GM12878 (cell line): ENCODE measurements at regions not wholly inside any gene's neighbourhood (a gene's known extent, or its start where the extent isn't known, plus 50 kb on each side); places are given as distances from the start of the nearest gene placed in this dataset.

Source experiments
- ATAC-seq: fragments of 200-7000 bp; cut with Tn5 transposase; 3 replicates; pipeline ENCODE4 v1.9.1; 2020; ENCODE audit warnings: mild to moderate bottlenecking, moderate library complexity
- BruUV-seq: library from RNA; stranded (reverse); fragments of 400-500 nt; replicated peaks from 2 replicates; lab custom pipeline; 2021; lab: Mats Ljungman, UMichigan
- CTCF ChIA-PET: fragments of 300-600 bp; sonication (Branson Sonifier 250); formaldehyde crosslinking; extraction: SDS; loops from one replicate; lab custom pipeline; 2021; ENCODE audit warnings: inconsistent platforms; lab: Yijun Ruan, JAX
- POLR2A ChIA-PET: fragments of 350-600 bp; formaldehyde crosslinking; extraction: SDS; loops from one replicate; lab custom pipeline; 2021; ENCODE audit warnings: inconsistent platforms; lab: Charles Lee
- RAD21 ChIA-PET: fragments of 300-600 bp; sonication (Branson Sonifier 250); formaldehyde crosslinking; loops from one replicate; lab custom pipeline; 2023; ENCODE audit warnings: antibody characterized with exemption; ENCODE audit not compliant: unreplicated experiment; lab: Charles Lee
- SMC1A ChIA-PET: fragments of 300-600 bp; sonication (Branson Sonifier 250); formaldehyde crosslinking; loops from one replicate; lab custom pipeline; 2023; ENCODE audit not compliant: unreplicated experiment, uncharacterized antibody; lab: Charles Lee
- DNase-seq: peaks from one replicate; pipeline ENCODE4 v3.0.0-alpha.2; 2011; ENCODE audit warnings: low read depth, low spot score
- FAIRE-seq: peaks from 3 replicates; lab custom pipeline; 2011; peaks lifted over from hg19 to GRCh38; lab: Jason Lieb, UNC
- H2AFZ ChIP-seq: 2 replicates; pipeline ENCODE4 v1.6.0; 2011; ENCODE audit warnings: low read depth, low read length, control low read depth; ENCODE audit not compliant: control insufficient read depth
- H3K27ac ChIP-seq: 2 replicates; pipeline ENCODE4 v1.5.1; 2011; ENCODE audit warnings: control low read depth; ENCODE audit not compliant: control insufficient read depth, insufficient read depth
- H3K27me3 ChIP-seq, 2 experiments: replicated peaks in 1 of 2; 2 replicates each; pipeline versions ENCODE4 v1.6.0 to v1.6.1; 2011; ENCODE audit warnings: low read length in 1 of 2; ENCODE audit not compliant: control insufficient read depth in 2 of 2, insufficient read depth in 2 of 2
- H3K36me3 ChIP-seq, 2 experiments: 2 replicates each; pipeline ENCODE4 v1.5.1; 2011; ENCODE audit warnings: low read length in 1 of 2; ENCODE audit not compliant: control insufficient read depth in 2 of 2, insufficient read depth in 2 of 2
- H3K4me1 ChIP-seq: 2 replicates; pipeline ENCODE4 v1.6.1; 2011; ENCODE audit warnings: mild to moderate bottlenecking, low read length, moderate library complexity, mixed read lengths; ENCODE audit not compliant: control insufficient read depth, insufficient read depth
- H3K4me2 ChIP-seq: 2 replicates; pipeline ENCODE4 v1.6.0; 2011; ENCODE audit warnings: control low read depth; ENCODE audit not compliant: control insufficient read depth, insufficient read depth
- H3K4me3 ChIP-seq: fragments of 200-600 bp; sonication (generic); 2 replicates; pipeline ENCODE4 v1.5.1; 2016
- H3K79me2 ChIP-seq: 2 replicates; pipeline ENCODE4 v1.6.0; 2011; ENCODE audit warnings: low read length; ENCODE audit not compliant: control insufficient read depth, insufficient read depth
- H3K9ac ChIP-seq: 2 replicates; pipeline ENCODE4 v1.8.0; 2011; ENCODE audit warnings: low read length, control low read depth, mixed read lengths; ENCODE audit not compliant: control insufficient read depth, insufficient read depth
- H3K9me3 ChIP-seq: replicated peaks from 3 replicates; pipeline ENCODE4 v1.5.1; 2011; ENCODE audit warnings: mild to moderate bottlenecking, low read length; ENCODE audit not compliant: control insufficient read depth, insufficient read depth
- H4K20me1 ChIP-seq: 2 replicates; pipeline ENCODE4 v1.6.0; 2011; ENCODE audit not compliant: control insufficient read depth, insufficient read depth
- BCLAF1 ChIP-seq: fragments of 450-650 bp; IDR thresholded peaks from 2 replicates; pipeline ENCODE4 v1.6.1; 2017; ENCODE audit warnings: antibody characterized with exemption, mild to moderate bottlenecking, moderate library complexity
- CBX5 ChIP-seq: sonication (generic); IDR thresholded peaks from 2 replicates; pipeline ENCODE4 v1.6.1; 2016; ENCODE audit warnings: low read depth, moderate library complexity, mild to moderate bottlenecking, inconsistent platforms
- IKZF1 ChIP-seq: fragments of 450-650 bp; conservative IDR thresholded peaks from 2 replicates; pipeline ENCODE4 v1.6.1; 2017; ENCODE audit warnings: antibody characterized with exemption, mild to moderate bottlenecking
- KAT2A ChIP-seq: conservative IDR thresholded peaks from 2 replicates; pipeline ENCODE4 v1.6.1; 2011; ENCODE audit warnings: low read depth, low read length; ENCODE audit not compliant: control insufficient read depth
- LARP7 ChIP-seq: fragments of 450-650 bp; IDR thresholded peaks from 2 replicates; pipeline ENCODE4 v1.6.1; 2017; ENCODE audit warnings: mild to moderate bottlenecking
- MLLT1 ChIP-seq: fragments of 450-650 bp; IDR thresholded peaks from 2 replicates; pipeline ENCODE4 v1.6.1; 2016; ENCODE audit warnings: mild to moderate bottlenecking
- NFXL1 ChIP-seq: fragments of 450-650 bp; IDR thresholded peaks from 2 replicates; pipeline ENCODE4 v1.6.1; 2017; ENCODE audit warnings: antibody characterized with exemption, mild to moderate bottlenecking, borderline replicate concordance
- NFYA ChIP-seq: IDR thresholded peaks from 2 replicates; pipeline ENCODE4 v1.6.1; 2011; ENCODE audit warnings: low read depth, mild to moderate bottlenecking, low read length, improper control_type of control experiment, borderline replicate concordance
- POLR2AphosphoS5 ChIP-seq: IDR thresholded peaks from 2 replicates; pipeline ENCODE4 v1.6.1; 2011; ENCODE audit warnings: mild to moderate bottlenecking, low read length, inconsistent platforms
- RAD21 ChIP-seq: IDR thresholded peaks from 2 replicates; pipeline ENCODE4 v1.6.1; 2011; ENCODE audit warnings: mild to moderate bottlenecking, low read depth, low read length, moderate library complexity; ENCODE audit not compliant: insufficient read depth
- RBBP5 ChIP-seq: fragments of 200-600 bp; sonication (generic); conservative IDR thresholded peaks from 2 replicates; pipeline ENCODE4 v1.6.1; 2016
- RCOR1 ChIP-seq: conservative IDR thresholded peaks from 2 replicates; pipeline ENCODE4 v1.6.1; 2012; ENCODE audit warnings: low read depth, low read length, improper control_type of control experiment
- RFX5 ChIP-seq: IDR thresholded peaks from 2 replicates; pipeline ENCODE4 v1.6.1; 2011; ENCODE audit warnings: low read depth, low read length, improper control_type of control experiment
- SMAD1 ChIP-seq: fragments of 450-650 bp; IDR thresholded peaks from 2 replicates; pipeline ENCODE4 v1.6.1; 2018; ENCODE audit warnings: mild to moderate bottlenecking, low read depth; ENCODE audit not compliant: partially characterized antibody
- SP1 ChIP-seq: IDR thresholded peaks from one replicate; pipeline ENCODE4 v1.6.1; 2011; ENCODE audit warnings: low read depth, low read length
- STAT1 ChIP-seq: fragments of 450-650 bp; conservative IDR thresholded peaks from 2 replicates; pipeline ENCODE4 v1.6.1; 2014; ENCODE audit warnings: antibody characterized with exemption, mild to moderate bottlenecking
- TCF3 ChIP-seq: IDR thresholded peaks from 2 replicates; pipeline ENCODE4 v1.6.1; 2012; ENCODE audit warnings: low read depth, mild to moderate bottlenecking, low read length, borderline replicate concordance; ENCODE audit not compliant: insufficient read depth
- ZBED1 ChIP-seq: IDR thresholded peaks from 2 replicates; pipeline ENCODE4 v1.6.1; 2016; ENCODE audit warnings: borderline replicate concordance
- WGBS: methylation state at CpG from one replicate; pipeline ENCODE4 v1.1.6; 2016; ENCODE audit warnings: low lambda C conversion rate; ENCODE audit not compliant: insufficient replicate concordance, insufficient coverage; ENCODE audit errors: missing lambda C conversion rate; 5-methylcytosine and 5-hydroxymethylcytosine counted together
- in situ Hi-C: fragments of 300-500 bp; cut with MboI; formaldehyde crosslinking; loops from 9 replicates; pipeline ENCODE4 v1.14.3; 2018; ENCODE audit warnings: mixed read lengths
- intact Hi-C: fragments of 100-400 bp; cut with micrococcal nuclease; formaldehyde crosslinking; loops from one replicate; pipeline ENCODE4 v1.14.2; 2022; ENCODE audit not compliant: unreplicated experiment

GRCh38 chr2:122029456-122029855 lies 274.0 kb downstream of the TSN start:
- no peak overlapping the region for H2AFZ ChIP-seq
- no peak for ATAC-seq
- H4K20me1 ChIP-seq = no peaks in the 10 kb centered on the region
- in situ Hi-C loops = no loop called here
- H3K9me3 ChIP-seq = no peaks in the 10 kb centered on the region
- SMC1A ChIA-PET = no interaction called here
- no peak overlapping the region for H3K27ac ChIP-seq
- POLR2A ChIA-PET = no interaction called here
- RAD21 ChIA-PET = no interaction called here
- WGBS = 32% methylated on average over 7 of the region's 7 CpGs
- H3K4me2 ChIP-seq = no peak overlapping the region
- intact Hi-C loops = no loop called here
- CTCF ChIA-PET = no interaction called here
- no peaks in the 10 kb centered on the region for H3K27me3 ChIP-seq
- no peaks in the 10 kb centered on the region for H3K4me1 ChIP-seq
- TF ChIP-seq STAT1 = no peak
- no peak for TF ChIP-seq LARP7
- TF ChIP-seq POLR2AphosphoS5 = no peak
- TF ChIP-seq SMAD1 = no peak
- no peak for TF ChIP-seq NFXL1
- no peak for TF ChIP-seq KAT2A
- TF ChIP-seq CBX5 = no peak
- no peak for TF ChIP-seq RFX5
- TF ChIP-seq TCF3 = no peak
- no peak overlapping the region for H3K4me3 ChIP-seq
- H3K9ac ChIP-seq = no peak overlapping the region
- H3K79me2 ChIP-seq = no peaks in the 10 kb centered on the region
- no TSS peak for BruUV-seq
- no peak for FAIRE-seq
- H3K36me3 ChIP-seq = no peaks in the 10 kb centered on the region
- DNase-seq = no peak

GRCh38 chr2:122029945-122030344 lies 274.5 kb downstream of the TSN start:
- Histone ChIP-seq H3K4me1 (no peaks in the 10 kb centered on the region), H3K79me2 (no peaks in the 10 kb centered on the region), H3K9ac (no peak overlapping the region), H3K27ac (no peak overlapping the region), H4K20me1 (no peaks in the 10 kb centered on the region), H3K4me3 (no peak overlapping the region), H3K36me3 (no peaks in the 10 kb centered on the region), H2AFZ (no peak overlapping the region), H3K4me2 (no peak overlapping the region), H3K27me3 (no peaks in the 10 kb centered on the region), H3K9me3 (no peaks in the 10 kb centered on the region)
- ChIA-PET SMC1A (no interaction called here), CTCF (interaction anchor here (0.9 kb wide), 1 partner anchor 219 kb away, joined by 3 read pairs; no protein-coding TSS in a partner anchor), RAD21 (no interaction called here), POLR2A (no interaction called here)
- no peak for DNase-seq
- 0% methylated on average over 3 of the region's 3 CpGs for WGBS
- no TSS peak for BruUV-seq
- no peak for FAIRE-seq
- ATAC-seq = no peak
- in situ Hi-C loops = no loop called here
- intact Hi-C loops = no loop called here
- TF ChIP-seq SP1 (no peak), RBBP5 (no peak), MLLT1 (no peak), IKZF1 (no peak), ZBED1 (no peak), RCOR1 (no peak), RAD21 (no peak), NFYA (no peak), BCLAF1 (no peak)
